Islet precursor cell (in vitro differentiated cells): ENCODE measurements at regions not wholly inside any gene's neighbourhood (a gene's known extent, or its start where the extent isn't known, plus 50 kb on each side); places are given as distances from the start of the nearest gene placed in this dataset.

Experiments
- DNase-seq: peaks from one replicate; pipeline ENCODE4 v3.0.0-alpha.2; 2018

- DNase-seq, result no peak
Measured at GRCh38 chrX:87727620-87728019, 210.0 kb downstream of the KLHL4 start.

- no peak for DNase-seq
Measured at GRCh38 chrX:87728024-87728423, 210.4 kb downstream of the KLHL4 start.

GRCh38 chrX:87728459-87728858, 210.9 kb downstream of the KLHL4 start:
- DNase-seq, result no peak

- no peak for DNase-seq
Measured at GRCh38 chrX:87732133-87732532, 214.5 kb downstream of the KLHL4 start.

GRCh38 chrX:87736576-87736975, 219.0 kb downstream of the KLHL4 start:
- DNase-seq, result no peak

- DNase-seq, result no peak
Measured at GRCh38 chrX:87744391-87744790, 226.8 kb downstream of the KLHL4 start.

GRCh38 chrX:87755493-87755892, 237.9 kb downstream of the KLHL4 start:
- DNase-seq, result no peak

GRCh38 chrX:87788976-87789375, 271.4 kb downstream of the KLHL4 start:
- DNase-seq, result no peak

- no peak for DNase-seq
Measured at GRCh38 chrX:87798039-87798438, 280.4 kb downstream of the KLHL4 start.

- peak; percentile 62 for DNase-seq
Measured at GRCh38 chrX:87805829-87806490, 288.4 kb downstream of the KLHL4 start.

GRCh38 chrX:87808576-87809243, 291.1 kb downstream of the KLHL4 start:
- DNase-seq, result no peak

GRCh38 chrX:87813566-87813965, 296.0 kb downstream of the KLHL4 start:
- no peak for DNase-seq

GRCh38 chrX:87846956-87847355, 329.4 kb downstream of the KLHL4 start:
- no peak for DNase-seq

GRCh38 chrX:87873347-87873941, 355.8 kb downstream of the KLHL4 start:
- no peak for DNase-seq

GRCh38 chrX:87874043-87874442, 356.4 kb downstream of the KLHL4 start:
- DNase-seq, result no peak

- no peak for DNase-seq
Measured at GRCh38 chrX:87878926-87879325, 361.3 kb downstream of the KLHL4 start.

- DNase-seq, result no peak
Measured at GRCh38 chrX:87890437-87890836, 372.8 kb downstream of the KLHL4 start.

GRCh38 chrX:87895421-87895820, 377.8 kb downstream of the KLHL4 start:
- no peak for DNase-seq

- no peak for DNase-seq
Measured at GRCh38 chrX:87896057-87896456, 378.5 kb downstream of the KLHL4 start.

GRCh38 chrX:87900320-87900908, 382.8 kb downstream of the KLHL4 start:
- no peak for DNase-seq

GRCh38 chrX:87901060-87901459, 383.5 kb downstream of the KLHL4 start:
- no peak for DNase-seq

GRCh38 chrX:87914726-87915125, 397.1 kb downstream of the KLHL4 start:
- no peak for DNase-seq

GRCh38 chrX:87924619-87925018, 407.0 kb downstream of the KLHL4 start:
- DNase-seq, result no peak

GRCh38 chrX:87941841-87942240, 424.2 kb downstream of the KLHL4 start:
- no peak for DNase-seq
